HG02938 (cell line): ENCODE measurements at regions not wholly inside any gene's neighbourhood (a gene's known extent, or its start where the extent isn't known, plus 50 kb on each side); places are given as distances from the start of the nearest gene placed in this dataset.

Experiments
- ATAC-seq: cut with Tn5 transposase; IDR thresholded peaks from one replicate; pipeline ENCODE4 v1.9.1; 2021; ENCODE audit warnings: mild to moderate bottlenecking, moderate library complexity; ENCODE audit not compliant: unreplicated experiment

GRCh38 chr5:91706785-91707520, 323.8 kb upstream of the ARRDC3 start:
- ATAC-seq, result no peak

GRCh38 chr5:91703128-91703527, 320.0 kb upstream of the ARRDC3 start:
- no peak for ATAC-seq

- no peak for ATAC-seq
Measured at GRCh38 chr5:91699429-91699828, 316.3 kb upstream of the ARRDC3 start.

GRCh38 chr5:91691592-91691991, 308.5 kb upstream of the ARRDC3 start:
- no peak for ATAC-seq

- no peak for ATAC-seq
Measured at GRCh38 chr5:91690921-91691320, 307.8 kb upstream of the ARRDC3 start.

GRCh38 chr5:91687430-91687829, 304.3 kb upstream of the ARRDC3 start:
- no peak for ATAC-seq

GRCh38 chr5:91684625-91685024, 301.5 kb upstream of the ARRDC3 start:
- no peak for ATAC-seq

- ATAC-seq, result no peak
Measured at GRCh38 chr5:91670563-91670962, 287.4 kb upstream of the ARRDC3 start.

GRCh38 chr5:91670122-91670521, 287.0 kb upstream of the ARRDC3 start:
- ATAC-seq, result no peak

- ATAC-seq, result no peak
Measured at GRCh38 chr5:91668261-91668660, 285.1 kb upstream of the ARRDC3 start.

GRCh38 chr5:91652678-91653077, 269.6 kb upstream of the ARRDC3 start:
- no peak for ATAC-seq

GRCh38 chr5:91651704-91652103, 268.6 kb upstream of the ARRDC3 start:
- no peak for ATAC-seq

GRCh38 chr5:91645347-91645746, 262.2 kb upstream of the ARRDC3 start:
- ATAC-seq, result no peak

- no peak for ATAC-seq
Measured at GRCh38 chr5:91643797-91644196, 260.7 kb upstream of the ARRDC3 start.

- no peak for ATAC-seq
Measured at GRCh38 chr5:91642581-91642980, 259.5 kb upstream of the ARRDC3 start.

- ATAC-seq, result no peak
Measured at GRCh38 chr5:91641730-91642350, 258.7 kb upstream of the ARRDC3 start.

- ATAC-seq, result no peak
Measured at GRCh38 chr5:91639744-91640143, 256.6 kb upstream of the ARRDC3 start.

- ATAC-seq, result no peak
Measured at GRCh38 chr5:91638010-91638409, 254.9 kb upstream of the ARRDC3 start.

- no peak for ATAC-seq
Measured at GRCh38 chr5:91635950-91636734, 253.0 kb upstream of the ARRDC3 start.

- no peak for ATAC-seq
Measured at GRCh38 chr5:91632871-91633270, 249.8 kb upstream of the ARRDC3 start.

- no peak for ATAC-seq
Measured at GRCh38 chr5:91611746-91612145, 228.6 kb upstream of the ARRDC3 start.

- no peak for ATAC-seq
Measured at GRCh38 chr5:91607675-91608074, 224.6 kb upstream of the ARRDC3 start.
